Neuronal stem cell (in vitro differentiated cells): ENCODE measurements at regions not wholly inside any gene's neighbourhood (a gene's known extent, or its start where the extent isn't known, plus 50 kb on each side); places are given as distances from the start of the nearest gene placed in this dataset.
A peak's percentile ranks its signal among the peaks of the same experiment; 100 is the strongest.

Experiments
- DNase-seq: peaks from one replicate; pipeline ENCODE4 v3.0.0-alpha.2; 2013; ENCODE audit warnings: low spot score
- H2AFZ ChIP-seq: one replicate; pipeline ENCODE4 v1.6.1; 2013; ENCODE audit warnings: mild to moderate bottlenecking, low read length, inconsistent platforms
- H2AK5ac ChIP-seq: 2 replicates; pipeline ENCODE4 v1.6.1; 2013; ENCODE audit warnings: low read depth, mild to moderate bottlenecking, inconsistent platforms, low read length, moderate library complexity, mixed read lengths
- H2BK120ac ChIP-seq: 2 replicates; pipeline ENCODE4 v1.6.1; 2013; ENCODE audit warnings: low read depth, mild to moderate bottlenecking, inconsistent platforms, low read length, moderate library complexity, mixed read lengths
- H2BK12ac ChIP-seq: one replicate; pipeline ENCODE4 v1.6.1; 2013; ENCODE audit warnings: low read length, inconsistent platforms
- H2BK15ac ChIP-seq: 2 replicates; pipeline ENCODE4 v1.6.1; 2013; ENCODE audit warnings: mild to moderate bottlenecking, low read length, inconsistent platforms, mixed read lengths
- H2BK5ac ChIP-seq: one replicate; pipeline ENCODE4 v1.6.1; 2013; ENCODE audit warnings: inconsistent platforms, mild to moderate bottlenecking, low read length, moderate library complexity
- H3K14ac ChIP-seq: one replicate; pipeline ENCODE4 v1.6.1; 2013; ENCODE audit warnings: low read length, inconsistent platforms
- H3K18ac ChIP-seq: 2 replicates; pipeline ENCODE4 v1.6.1; 2013; ENCODE audit warnings: low read length, inconsistent platforms
- H3K23ac ChIP-seq: 2 replicates; pipeline ENCODE4 v1.6.1; 2013; ENCODE audit warnings: low read depth, mild to moderate bottlenecking, mixed read lengths, low read length, inconsistent platforms; ENCODE audit not compliant: poor library complexity
- H3K27ac ChIP-seq: replicated peaks from 3 replicates; pipeline ENCODE4 v1.5.1; 2013; ENCODE audit warnings: low read length, inconsistent platforms
- H3K27me3 ChIP-seq, 3 experiments: 2 replicates each; pipeline ENCODE4 v1.6.1; 2013; ENCODE audit warnings: low read length in 3 of 3, mild to moderate bottlenecking in 2 of 3, inconsistent platforms in 1 of 3, low read depth in 1 of 3, mixed read lengths in 1 of 3, moderate library complexity in 1 of 3; ENCODE audit not compliant: control insufficient read depth in 3 of 3, insufficient read depth in 3 of 3
- H3K36me3 ChIP-seq, 2 donors: replicated peaks in 1 of 2; 2 replicates each; pipeline ENCODE4 v1.6.1; 2013; ENCODE audit warnings: low read length in 2 of 2; ENCODE audit not compliant: control insufficient read depth in 2 of 2, insufficient read depth in 2 of 2
- H3K4ac ChIP-seq: 2 replicates; pipeline ENCODE4 v1.6.1; 2013; ENCODE audit warnings: inconsistent platforms, mild to moderate bottlenecking, low read length, moderate library complexity
- H3K4me1 ChIP-seq, 2 donors: 1 replicate in 1 of 2; 2 replicates in 1 of 2; pipeline ENCODE4 v1.6.1; 2013; ENCODE audit warnings: low read length in 2 of 2, low read depth in 1 of 2; ENCODE audit not compliant: control insufficient read depth in 2 of 2, insufficient read depth in 1 of 2
- H3K4me2 ChIP-seq: one replicate; pipeline ENCODE4 v1.6.1; 2013; ENCODE audit warnings: mild to moderate bottlenecking, low read length, inconsistent platforms; ENCODE audit not compliant: insufficient read depth, poor library complexity, severe bottlenecking
- H3K4me3 ChIP-seq, 2 donors: 2 replicates each; pipeline ENCODE4 v1.5.1; 2013; ENCODE audit warnings: low read length in 2 of 2, mild to moderate bottlenecking in 2 of 2, inconsistent platforms in 1 of 2, moderate library complexity in 1 of 2
- H3K79me1 ChIP-seq: one replicate; pipeline ENCODE4 v1.6.1; 2013; ENCODE audit warnings: low read depth, mild to moderate bottlenecking, inconsistent platforms, low read length, moderate library complexity
- H3K9ac ChIP-seq: one replicate; pipeline ENCODE4 v1.6.1; 2013; ENCODE audit warnings: mild to moderate bottlenecking, low read depth, low read length, inconsistent platforms; ENCODE audit not compliant: poor library complexity
- H3K9me3 ChIP-seq, 2 donors: replicated peaks in 1 of 2; 2 replicates each; pipeline versions ENCODE3 to v1.6.1; 2013; ENCODE audit warnings: low read length in 2 of 2, mild to moderate bottlenecking in 2 of 2, inconsistent platforms in 1 of 2, low read depth in 1 of 2, mixed read lengths in 1 of 2, moderate library complexity in 1 of 2; ENCODE audit not compliant: control insufficient read depth in 2 of 2, insufficient read depth in 1 of 2
- H4K8ac ChIP-seq: one replicate; pipeline ENCODE4 v1.6.1; 2013; ENCODE audit warnings: low read depth, mild to moderate bottlenecking, inconsistent platforms, low read length, moderate library complexity
- H4K91ac ChIP-seq: one replicate; pipeline ENCODE4 v1.6.1; 2013; ENCODE audit warnings: low read length, low read depth, mild to moderate bottlenecking, inconsistent platforms; ENCODE audit not compliant: poor library complexity
- WGBS, 2 donors: extraction: QIAGEN DNeasy Blood & Tissue Kit; methylation state at CpG; one replicate each; pipeline ENCODE4 v1.1.7; 2013; ENCODE audit warnings: missing lambda C conversion rate in 2 of 2, mixed read lengths in 1 of 2; ENCODE audit not compliant: insufficient read length in 2 of 2, insufficient replicate concordance in 1 of 2; ENCODE audit errors: extremely low coverage in 2 of 2; 5-methylcytosine and 5-hydroxymethylcytosine counted together

DNA sequence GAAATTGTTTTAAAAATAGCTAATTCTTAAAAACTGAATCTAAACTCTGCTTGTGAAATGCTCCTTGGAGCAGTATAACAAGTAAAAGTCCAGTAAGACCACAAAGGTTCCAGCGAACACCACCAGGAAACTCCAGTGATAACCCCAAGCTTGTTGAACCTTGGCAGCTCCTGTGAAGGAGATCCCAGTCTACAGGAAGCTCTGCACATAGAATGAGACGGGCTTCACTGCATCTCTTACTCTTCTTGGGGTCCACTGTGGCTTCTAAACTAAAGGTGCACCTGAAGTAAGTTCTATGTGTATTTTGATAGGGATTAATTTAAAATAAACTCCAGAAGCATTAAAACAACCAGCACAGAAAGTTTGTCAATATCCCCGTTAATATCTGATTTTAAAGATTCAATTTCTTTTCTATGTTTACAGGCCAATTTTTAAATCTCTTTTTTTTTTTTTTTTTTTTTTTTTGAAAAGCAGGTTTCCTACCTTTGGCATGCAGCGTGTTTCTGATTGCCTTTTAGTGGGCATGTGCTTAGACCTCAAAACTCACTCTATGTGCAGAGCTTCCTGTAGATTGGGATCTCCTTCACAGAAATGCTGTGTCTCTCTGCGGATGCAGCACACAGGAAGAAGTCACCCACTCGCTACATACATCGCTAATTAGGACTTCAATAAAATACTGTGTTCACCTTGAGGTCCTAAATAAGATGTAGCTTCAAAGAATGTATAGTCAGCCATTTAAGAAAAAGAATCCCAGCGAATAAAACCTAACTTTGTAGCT lies 508.5 kb downstream of the KLF12 start:
- no peak overlapping the region for H2BK120ac ChIP-seq
- H3K27ac ChIP-seq = no peak overlapping the region
- WGBS, 2 donors = no CpG with 5 or more reads among the region's 8 CpGs
- no peak overlapping the region for H2BK5ac ChIP-seq
- H3K18ac ChIP-seq = no peak overlapping the region
- H4K91ac ChIP-seq = no peak overlapping the region
- H3K14ac ChIP-seq = no peak overlapping the region
- H3K4me1 ChIP-seq = no peaks in the 10 kb centered on the region
- no peak overlapping the region for H3K4me2 ChIP-seq
- no peak overlapping the region for H3K23ac ChIP-seq
- no peak overlapping the region for H3K4me3 ChIP-seq
- no peak overlapping the region for H2BK12ac ChIP-seq
- H2AFZ ChIP-seq = no peak overlapping the region
- H3K27me3 ChIP-seq = peaks cover 0 to 3% (median 0%) of the 10 kb centered on the region in 3 experiments
- DNase-seq = no peak
- H3K9ac ChIP-seq = no peak overlapping the region
- no peaks in the 10 kb centered on the region for H3K36me3 ChIP-seq
- H4K8ac ChIP-seq = no peak overlapping the region
- no peak overlapping the region for H2AK5ac ChIP-seq
- H2BK15ac ChIP-seq = no peak overlapping the region
- H3K4ac ChIP-seq = no peak overlapping the region
- H3K9me3 ChIP-seq = no peaks in the 10 kb centered on the region
- no peaks in the 10 kb centered on the region for H3K79me1 ChIP-seq

DNA sequence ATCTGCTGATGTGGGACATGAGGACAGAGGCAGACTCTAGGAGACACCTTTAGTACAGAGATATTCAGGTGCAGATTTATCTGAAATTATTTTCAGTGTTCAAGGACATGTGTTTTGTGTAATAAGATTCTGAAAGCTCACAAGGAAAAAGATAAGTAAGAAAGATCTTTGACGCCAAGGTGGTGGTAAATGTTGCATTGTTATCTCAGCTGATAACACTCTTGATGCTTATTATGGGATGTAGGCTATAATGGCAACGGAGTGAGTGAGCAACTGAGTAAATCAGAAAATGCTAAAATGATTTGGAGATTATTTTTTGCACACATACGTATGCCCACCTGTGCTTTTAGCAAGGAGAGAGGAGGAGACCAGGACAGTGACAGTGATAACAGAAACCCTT lies 510.9 kb downstream of the KLF12 start:
- DNase-seq = no peak
- Histone ChIP-seq H3K23ac (no peak overlapping the region), H3K4me1 (no peaks in the 10 kb centered on the region), H2AFZ (no peak overlapping the region), H2AK5ac (no peak overlapping the region), H3K9ac (no peak overlapping the region), H3K4ac (no peak overlapping the region), H3K14ac (no peak overlapping the region), H4K8ac (no peak overlapping the region), H3K9me3 (no peaks in the 10 kb centered on the region), H3K18ac (no peak overlapping the region), H3K27ac (no peak overlapping the region), H2BK120ac (no peak overlapping the region), H3K36me3 (no peaks in the 10 kb centered on the region), H3K27me3 (peaks cover 0 to 3% (median 0%) of the 10 kb centered on the region in 3 experiments), H3K4me3 (no peak overlapping the region), H3K79me1 (no peaks in the 10 kb centered on the region), H4K91ac (no peak overlapping the region), H2BK12ac (no peak overlapping the region), H2BK15ac (no peak overlapping the region), H2BK5ac (no peak overlapping the region), H3K4me2 (no peak overlapping the region)
- WGBS, 2 donors = no CpG with 5 or more reads among the region's 3 CpGs

DNA sequence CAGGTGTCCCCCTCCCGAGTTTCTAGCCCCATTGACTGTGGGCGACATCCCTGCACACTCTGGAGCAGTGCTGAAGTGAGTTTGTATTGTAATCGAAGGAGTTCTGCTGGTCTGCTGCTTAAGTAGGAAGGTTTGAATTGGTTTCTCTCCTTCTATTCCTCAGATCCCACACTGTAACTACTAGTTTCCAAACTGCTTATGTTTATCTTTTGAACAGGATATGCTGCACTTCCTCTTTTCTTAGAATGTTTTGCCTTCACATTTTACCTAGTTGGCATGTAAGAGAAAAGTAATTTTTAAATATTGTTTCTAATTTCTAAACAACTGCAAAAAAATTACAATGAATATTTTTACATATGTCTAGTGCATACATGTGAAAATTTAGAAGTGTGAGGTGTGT lies 511.8 kb downstream of the KLF12 start:
- Histone ChIP-seq H2AK5ac (no peak overlapping the region), H2BK12ac (no peak overlapping the region), H3K4ac (no peak overlapping the region), H3K27ac (no peak overlapping the region), H4K91ac (no peak overlapping the region), H2AFZ (no peak overlapping the region), H3K9ac (no peak overlapping the region), H3K9me3 (no peaks in the 10 kb centered on the region), H3K36me3 (no peaks in the 10 kb centered on the region), H2BK5ac (no peak overlapping the region), H3K23ac (no peak overlapping the region), H3K18ac (no peak overlapping the region), H2BK120ac (no peak overlapping the region), H3K4me2 (no peak overlapping the region), H3K4me1 (no peaks in the 10 kb centered on the region), H3K4me3 (peak overlapping the region in 1 of 2 donors; percentile 59), H3K14ac (no peak overlapping the region), H3K27me3 (peaks cover 0 to 3% (median 0%) of the 10 kb centered on the region in 3 experiments), H2BK15ac (no peak overlapping the region), H4K8ac (no peak overlapping the region), H3K79me1 (no peaks in the 10 kb centered on the region)
- no CpG with 5 or more reads among the region's 3 CpGs for WGBS, 2 donors
- no peak for DNase-seq

DNA sequence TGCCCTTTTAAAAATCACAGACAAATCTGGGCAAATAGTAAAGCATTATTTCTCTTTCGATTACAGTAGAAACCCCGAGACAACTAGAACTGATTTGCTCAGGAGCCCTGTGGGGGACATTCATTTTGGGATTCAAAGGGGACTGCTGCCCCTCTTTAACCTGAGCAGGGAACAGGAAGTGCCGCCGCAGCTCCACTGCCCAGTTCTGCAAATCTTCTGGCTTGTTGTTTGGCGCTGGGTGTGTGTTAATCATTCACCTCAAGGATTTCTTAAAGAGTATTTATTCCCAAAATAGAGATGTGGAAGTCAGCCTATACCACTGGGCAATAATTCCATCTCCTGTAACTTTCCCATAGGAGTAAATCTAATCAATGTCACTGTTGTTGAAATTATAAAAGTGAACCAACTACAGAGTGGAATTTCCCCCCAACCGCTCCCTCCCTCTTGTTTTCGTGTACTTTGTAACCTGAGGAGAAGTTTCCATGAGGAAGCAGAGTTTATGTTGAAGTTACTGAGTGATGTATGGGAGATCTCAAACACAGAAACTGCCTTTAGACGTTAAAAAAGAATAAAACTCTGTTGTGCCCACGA lies 515.8 kb downstream of the KLF12 start:
- Histone ChIP-seq H3K27ac (no peak overlapping the region), H2AK5ac (no peak overlapping the region), H3K4me1 (no peaks in the 10 kb centered on the region), H3K4me2 (no peak overlapping the region), H3K18ac (no peak overlapping the region), H3K9me3 (no peaks in the 10 kb centered on the region), H3K4ac (no peak overlapping the region), H2BK120ac (no peak overlapping the region), H2BK12ac (no peak overlapping the region), H3K27me3 (peaks cover 0 to 3% (median 0%) of the 10 kb centered on the region in 3 experiments), H3K9ac (no peak overlapping the region), H4K8ac (no peak overlapping the region), H4K91ac (no peak overlapping the region), H3K79me1 (no peaks in the 10 kb centered on the region), H3K23ac (no peak overlapping the region), H2BK5ac (no peak overlapping the region), H2AFZ (no peak overlapping the region), H2BK15ac (no peak overlapping the region), H3K4me3 (no peak overlapping the region), H3K36me3 (no peaks in the 10 kb centered on the region), H3K14ac (no peak overlapping the region)
- DNase-seq = no peak
- WGBS, 2 donors = no CpG with 5 or more reads among the region's 9 CpGs
